ENCODE measurements at regions not wholly inside any gene's neighbourhood (a gene's known extent, or its start where the extent isn't known, plus 50 kb on each side); places are given as distances from the start of the nearest gene placed in this dataset.

GRCh38 chr12:87096082-87096585 lies 839.9 kb upstream of the MGAT4C start:
- no peak for TF ChIP-seq EZH2 (IDR thresholded peaks at IDR 0.05; ENCODE audit: low read length)
- TF ChIP-seq CTCF (optimal IDR thresholded peaks at IDR 0.05 in 1 of 3, IDR thresholded peaks at IDR 0.05 in 1 of 3, conservative IDR thresholded peaks at IDR 0.05 in 1 of 3; ENCODE audit: extremely low read depth in 1 of 3, insufficient read depth in 2 of 3, low read length in 3 of 3) = no peak

All from keratinocyte (primary cell).